HCT116 (cell line): ENCODE measurements at regions not wholly inside any gene's neighbourhood (a gene's known extent, or its start where the extent isn't known, plus 50 kb on each side); places are given as distances from the start of the nearest gene placed in this dataset.

ENCODE experiments used
- EZH2 ChIP-seq: fragments of 200-600 bp; sonication (generic); IDR thresholded peaks from 2 replicates; pipeline ENCODE4 v1.6.1; 2017; ENCODE audit warnings: antibody characterized with exemption, mixed run types
- FOSL1 ChIP-seq: IDR thresholded peaks from 2 replicates; pipeline ENCODE4 v1.6.1; 2012; ENCODE audit warnings: low read depth
- POLR2A ChIP-seq: IDR thresholded peaks from 2 replicates; pipeline ENCODE4 v1.7.0; 2011; ENCODE audit warnings: borderline replicate concordance; ENCODE audit not compliant: insufficient read depth, insufficient read length; ENCODE audit errors: extremely low read depth
- POLR2AphosphoS5 ChIP-seq: IDR thresholded peaks from 2 replicates; pipeline ENCODE4 v1.6.1; 2011; ENCODE audit warnings: mild to moderate bottlenecking, low read depth, low read length, moderate library complexity
- RAD21 ChIP-seq: IDR thresholded peaks from 2 replicates; pipeline ENCODE4 v1.6.1; 2012; ENCODE audit warnings: low read depth, mild to moderate bottlenecking
- YY1 ChIP-seq: IDR thresholded peaks from 2 replicates; pipeline ENCODE4 v1.6.1; 2011; ENCODE audit warnings: low read length, low read depth, moderate library complexity, mild to moderate bottlenecking; ENCODE audit not compliant: insufficient replicate concordance; ENCODE audit errors: extremely low read depth
- ZFX ChIP-seq: fragments of 450-650 bp; IDR thresholded peaks from 2 replicates; pipeline ENCODE4 v1.6.1; 2017
- TF ChIP-seq, protein P1 (sequence below), 3 experiments: fragments of 200-600 bp in 1 of 3; sonication (generic) in 1 of 3; IDR thresholded peaks in 2 of 3; conservative IDR thresholded peaks in 1 of 3; 2 replicates each; pipeline ENCODE4 v1.5.1; 2012 to 2017; ENCODE audit warnings: low read depth in 2 of 3, low read length in 2 of 3, antibody characterized with exemption in 1 of 3, borderline replicate concordance in 1 of 3, control low read depth in 1 of 3, mild to moderate bottlenecking in 1 of 3, mixed read lengths in 1 of 3, mixed run types in 1 of 3, moderate library complexity in 1 of 3; ENCODE audit not compliant: insufficient read depth in 1 of 3

DNA sequence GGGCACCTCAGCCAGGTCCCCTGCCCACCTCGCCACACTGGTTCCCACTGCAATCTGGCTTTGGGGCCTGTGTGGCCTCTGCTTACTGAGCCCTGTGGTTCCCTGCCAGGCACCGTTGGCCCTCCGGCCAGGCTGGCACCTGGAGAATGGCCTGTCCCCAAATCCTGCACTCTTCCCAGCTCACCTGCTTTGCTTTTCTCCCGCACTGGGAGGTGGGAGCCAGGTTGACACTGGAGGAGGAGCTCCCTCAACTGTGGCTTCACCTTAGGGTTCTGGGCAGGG, 97.0 kb downstream of the SCGB2B2 start:
- TF ChIP-seq YY1 (no peak), EZH2 (no peak), FOSL1 (no peak), POLR2A (no peak), ZFX (no peak), RAD21 (no peak), POLR2AphosphoS5 (no peak)
- TF ChIP-seq, protein P1, sequence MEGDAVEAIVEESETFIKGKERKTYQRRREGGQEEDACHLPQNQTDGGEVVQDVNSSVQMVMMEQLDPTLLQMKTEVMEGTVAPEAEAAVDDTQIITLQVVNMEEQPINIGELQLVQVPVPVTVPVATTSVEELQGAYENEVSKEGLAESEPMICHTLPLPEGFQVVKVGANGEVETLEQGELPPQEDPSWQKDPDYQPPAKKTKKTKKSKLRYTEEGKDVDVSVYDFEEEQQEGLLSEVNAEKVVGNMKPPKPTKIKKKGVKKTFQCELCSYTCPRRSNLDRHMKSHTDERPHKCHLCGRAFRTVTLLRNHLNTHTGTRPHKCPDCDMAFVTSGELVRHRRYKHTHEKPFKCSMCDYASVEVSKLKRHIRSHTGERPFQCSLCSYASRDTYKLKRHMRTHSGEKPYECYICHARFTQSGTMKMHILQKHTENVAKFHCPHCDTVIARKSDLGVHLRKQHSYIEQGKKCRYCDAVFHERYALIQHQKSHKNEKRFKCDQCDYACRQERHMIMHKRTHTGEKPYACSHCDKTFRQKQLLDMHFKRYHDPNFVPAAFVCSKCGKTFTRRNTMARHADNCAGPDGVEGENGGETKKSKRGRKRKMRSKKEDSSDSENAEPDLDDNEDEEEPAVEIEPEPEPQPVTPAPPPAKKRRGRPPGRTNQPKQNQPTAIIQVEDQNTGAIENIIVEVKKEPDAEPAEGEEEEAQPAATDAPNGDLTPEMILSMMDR (IDR thresholded peaks at IDR 0.05 in 2 of 3, conservative IDR thresholded peaks at IDR 0.05 in 1 of 3; ENCODE audit: borderline replicate concordance in 1 of 3, insufficient read depth in 1 of 3, low read depth in 2 of 3, low read length in 2 of 3) = no peak
